Activated T-cell treated with anti-CD3 and anti-CD28 coated beads, Interleukin-2, amount 50 U/mL, for 4 hours (primary cell): ENCODE measurements at regions not wholly inside any gene's neighbourhood (a gene's known extent, or its start where the extent isn't known, plus 50 kb on each side); places are given as distances from the start of the nearest gene placed in this dataset.

Source experiments
- ATAC-seq, 2 donors: fragments of 200-7000 bp; cut with Tn5 transposase; one replicate each; pipeline ENCODE4 v1.10.0; 2021
- DNase-seq: peaks from one replicate; pipeline ENCODE4 v3.0.0-alpha.2; 2020
- H3K27me3 Mint-ChIP-seq: one replicate; pipeline ENCODE4 v1.8.0; 2021; ENCODE audit warnings: low read depth, mixed read lengths
- H3K36me3 Mint-ChIP-seq: one replicate; pipeline ENCODE4 v1.8.0; 2022; ENCODE audit warnings: mixed read lengths; ENCODE audit not compliant: insufficient read depth
- H3K4me1 Mint-ChIP-seq: one replicate; pipeline ENCODE4 v1.8.0; 2021; ENCODE audit warnings: low read depth, mixed read lengths
- H3K4me3 Mint-ChIP-seq: one replicate; pipeline ENCODE4 v1.8.0; 2021; ENCODE audit warnings: mild to moderate bottlenecking, moderate library complexity, mixed read lengths
- H3K9me3 Mint-ChIP-seq: one replicate; pipeline ENCODE4 v1.8.0; 2021; ENCODE audit warnings: mixed read lengths

GRCh38 chr11:134529212-134530096 lies 117.4 kb upstream of the B3GAT1 start:
- peaks cover 2% of the 10 kb centered on the region for H3K9me3 Mint-ChIP-seq
- H3K36me3 Mint-ChIP-seq: no peaks in the 10 kb centered on the region
- no peak for ATAC-seq
- no peaks in the 10 kb centered on the region for H3K4me1 Mint-ChIP-seq
- no peak overlapping the region for H3K4me3 Mint-ChIP-seq
- peaks cover 3% of the 10 kb centered on the region for H3K27me3 Mint-ChIP-seq
- peak; percentile 1 for DNase-seq

- peak; percentile 1 for DNase-seq
- Mint-ChIP-seq H3K4me1 (no peaks in the 10 kb centered on the region), H3K4me3 (no peak overlapping the region), H3K36me3 (no peaks in the 10 kb centered on the region), H3K9me3 (peaks cover 4% of the 10 kb centered on the region), H3K27me3 (peaks cover 3% of the 10 kb centered on the region)
- ATAC-seq: no peak
These were observed 116.4 kb upstream of the B3GAT1 start for GRCh38 chr11:134528453-134528852.

GRCh38 chr11:134527382-134528243 lies 115.6 kb upstream of the B3GAT1 start:
- H3K9me3 Mint-ChIP-seq: peaks cover 4% of the 10 kb centered on the region
- no peaks in the 10 kb centered on the region for H3K4me1 Mint-ChIP-seq
- H3K4me3 Mint-ChIP-seq: no peak overlapping the region
- peak in 1 of 2 donors; percentile 14 for ATAC-seq
- peaks cover 3% of the 10 kb centered on the region for H3K27me3 Mint-ChIP-seq
- DNase-seq: peak; percentile 1
- no peaks in the 10 kb centered on the region for H3K36me3 Mint-ChIP-seq

- Mint-ChIP-seq H3K4me1 (no peaks in the 10 kb centered on the region), H3K36me3 (no peaks in the 10 kb centered on the region)
- peak; percentile 1 for DNase-seq
These were observed 113.1 kb upstream of the B3GAT1 start for GRCh38 chr11:134524896-134525845.

GRCh38 chr11:134524201-134524600 lies 112.2 kb upstream of the B3GAT1 start:
- ATAC-seq (no peak), DNase-seq (no peak)
- Mint-ChIP-seq H3K4me3 (no peak overlapping the region), H3K4me1 (no peaks in the 10 kb centered on the region), H3K36me3 (no peaks in the 10 kb centered on the region), H3K9me3 (peaks cover 4% of the 10 kb centered on the region), H3K27me3 (peaks cover 3% of the 10 kb centered on the region)

More at GRCh38 chr11:134524896-134525845, 113.1 kb upstream of the B3GAT1 start:
- no peak for ATAC-seq
- H3K27me3 Mint-ChIP-seq: peaks cover 3% of the 10 kb centered on the region
- peaks cover 4% of the 10 kb centered on the region for H3K9me3 Mint-ChIP-seq
- H3K4me3 Mint-ChIP-seq: no peak overlapping the region

GRCh38 chr11:134522782-134523570 lies 110.9 kb upstream of the B3GAT1 start:
- no peaks in the 10 kb centered on the region for H3K4me1 Mint-ChIP-seq
- DNase-seq: no peak
- peaks cover 4% of the 10 kb centered on the region for H3K9me3 Mint-ChIP-seq
- H3K36me3 Mint-ChIP-seq: no peaks in the 10 kb centered on the region
- H3K27me3 Mint-ChIP-seq: peaks cover 3% of the 10 kb centered on the region
- no peak for ATAC-seq
- no peak overlapping the region for H3K4me3 Mint-ChIP-seq

DNA sequence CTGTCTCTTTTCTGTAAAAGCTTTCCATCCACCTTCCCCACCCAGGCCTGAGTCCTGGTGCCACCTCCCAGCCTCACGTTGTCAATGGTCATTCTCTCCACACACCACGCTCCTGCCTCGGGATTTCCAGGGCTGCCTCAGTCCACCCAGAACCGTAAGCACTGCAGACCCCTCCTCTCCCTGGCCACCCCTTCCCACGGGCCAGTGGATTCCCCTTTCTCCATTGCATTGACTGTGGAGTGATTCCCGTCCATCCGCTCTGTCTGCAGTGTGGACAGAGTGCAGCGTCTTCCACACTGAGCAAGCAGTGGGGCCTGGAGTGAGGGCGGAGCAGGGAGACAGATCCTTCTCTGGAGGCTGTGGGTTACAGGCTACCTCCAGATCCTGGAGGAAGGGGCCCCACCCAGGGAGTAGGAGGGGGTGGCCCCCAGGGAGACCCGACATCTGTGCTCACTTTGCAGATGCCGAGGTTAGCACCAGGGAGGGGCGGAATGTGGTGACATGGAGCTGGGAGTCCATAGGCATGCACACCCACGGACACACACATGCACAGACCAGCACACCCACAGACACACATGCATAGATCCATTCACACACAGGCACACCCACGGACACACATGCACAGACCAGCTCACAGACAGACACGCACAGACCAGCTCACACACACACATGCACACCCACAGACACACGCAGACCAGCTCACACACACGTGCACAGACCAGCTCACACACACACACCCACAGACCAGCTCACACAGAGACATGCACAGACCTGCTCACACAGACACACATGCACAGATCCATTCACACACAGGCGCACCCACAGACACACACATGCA lies 109.6 kb upstream of the B3GAT1 start:
- peaks cover 4% of the 10 kb centered on the region for H3K9me3 Mint-ChIP-seq
- peaks cover 3% of the 10 kb centered on the region for H3K27me3 Mint-ChIP-seq
- H3K4me3 Mint-ChIP-seq: no peak overlapping the region
- H3K36me3 Mint-ChIP-seq: no peaks in the 10 kb centered on the region
- no peak for ATAC-seq
- H3K4me1 Mint-ChIP-seq: no peaks in the 10 kb centered on the region
- DNase-seq: no peak

- Mint-ChIP-seq H3K9me3 (peaks cover 4% of the 10 kb centered on the region), H3K27me3 (peaks cover 3% of the 10 kb centered on the region), H3K36me3 (no peaks in the 10 kb centered on the region), H3K4me3 (no peak overlapping the region), H3K4me1 (no peaks in the 10 kb centered on the region)
- DNase-seq (no peak), ATAC-seq (no peak)
These were observed 109.0 kb upstream of the B3GAT1 start for GRCh38 chr11:134521001-134521400.

GRCh38 chr11:134519788-134520187 lies 107.7 kb upstream of the B3GAT1 start:
- Mint-ChIP-seq H3K27me3 (peaks cover 5% of the 10 kb centered on the region), H3K4me1 (no peaks in the 10 kb centered on the region), H3K9me3 (peaks cover 4% of the 10 kb centered on the region), H3K4me3 (no peak overlapping the region), H3K36me3 (no peaks in the 10 kb centered on the region)
- no peak for DNase-seq
- ATAC-seq: no peak

GRCh38 chr11:134519390-134519750 lies 107.3 kb upstream of the B3GAT1 start:
- H3K4me1 Mint-ChIP-seq: no peaks in the 10 kb centered on the region
- no peak for ATAC-seq
- H3K36me3 Mint-ChIP-seq: no peaks in the 10 kb centered on the region

GRCh38 chr11:134518616-134519389 lies 106.8 kb upstream of the B3GAT1 start:
- no peaks in the 10 kb centered on the region for H3K36me3 Mint-ChIP-seq
- H3K4me1 Mint-ChIP-seq: no peaks in the 10 kb centered on the region
- no peak for ATAC-seq
- no peak for DNase-seq
- peaks cover 7% of the 10 kb centered on the region for H3K27me3 Mint-ChIP-seq
- no peaks in the 10 kb centered on the region for H3K9me3 Mint-ChIP-seq
- H3K4me3 Mint-ChIP-seq: no peak overlapping the region

More at GRCh38 chr11:134519390-134519750, 107.3 kb upstream of the B3GAT1 start:
- Mint-ChIP-seq H3K4me3 (no peak overlapping the region), H3K27me3 (peaks cover 7% of the 10 kb centered on the region), H3K9me3 (peaks cover 2% of the 10 kb centered on the region)
- no peak for DNase-seq

DNA sequence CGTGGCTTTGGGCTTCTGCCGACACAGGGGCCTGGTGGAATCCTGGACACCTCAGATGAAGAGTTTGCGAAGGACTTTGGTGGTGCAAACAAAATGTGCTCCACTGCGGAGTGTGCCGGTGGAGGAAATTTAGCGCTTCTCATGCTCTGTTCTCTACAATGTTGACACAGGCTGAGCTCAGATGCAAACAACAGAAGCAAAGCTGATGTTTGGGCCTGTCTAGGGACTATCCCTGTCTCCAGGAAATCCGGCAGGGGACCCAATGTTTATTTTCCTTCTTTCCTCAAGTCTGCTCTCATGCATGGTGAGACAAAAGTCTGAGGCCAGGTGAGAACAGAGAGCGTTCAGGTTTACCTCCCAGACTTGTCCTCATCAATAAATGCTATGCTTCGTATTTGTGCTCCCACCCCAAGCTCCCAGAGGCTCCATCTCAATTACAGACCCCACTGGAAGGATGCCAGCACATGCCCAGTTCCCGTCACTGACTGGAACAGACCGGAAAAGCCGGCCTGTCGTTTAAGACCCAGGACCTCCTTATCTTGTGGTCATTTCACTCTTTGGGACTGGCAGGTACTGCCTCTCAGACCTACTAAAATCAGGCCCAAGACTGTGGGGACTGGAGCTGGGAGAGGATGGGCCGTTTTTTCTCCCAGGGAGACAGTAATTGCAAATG lies 105.7 kb upstream of the B3GAT1 start:
- DNase-seq: no peak

More for the DNA sequence above, 105.7 kb upstream of the B3GAT1 start:
- no peak for ATAC-seq
- H3K9me3 Mint-ChIP-seq: no peaks in the 10 kb centered on the region
- no peak overlapping the region for H3K4me3 Mint-ChIP-seq
- H3K27me3 Mint-ChIP-seq: peaks cover 7% of the 10 kb centered on the region
- H3K4me1 Mint-ChIP-seq: no peaks in the 10 kb centered on the region
- no peaks in the 10 kb centered on the region for H3K36me3 Mint-ChIP-seq
